HCT116 (cell line): ENCODE measurements at regions not wholly inside any gene's neighbourhood (a gene's known extent, or its start where the extent isn't known, plus 50 kb on each side); places are given as distances from the start of the nearest gene placed in this dataset.

Experiments
- CTCF ChIP-seq, 3 experiments: fragments of 200-600 bp in 1 of 3; sonication (generic) in 1 of 3; IDR thresholded peaks in 2 of 3; conservative IDR thresholded peaks in 1 of 3; 2 replicates each; pipeline ENCODE4 v1.5.1; 2012 to 2017; ENCODE audit warnings: low read depth in 2 of 3, low read length in 2 of 3, antibody characterized with exemption in 1 of 3, borderline replicate concordance in 1 of 3, control low read depth in 1 of 3, mild to moderate bottlenecking in 1 of 3, mixed read lengths in 1 of 3, mixed run types in 1 of 3, moderate library complexity in 1 of 3; ENCODE audit not compliant: insufficient read depth in 1 of 3
- EZH2 ChIP-seq: fragments of 200-600 bp; sonication (generic); IDR thresholded peaks from 2 replicates; pipeline ENCODE4 v1.6.1; 2017; ENCODE audit warnings: antibody characterized with exemption, mixed run types
- POLR2AphosphoS5 ChIP-seq: IDR thresholded peaks from 2 replicates; pipeline ENCODE4 v1.6.1; 2011; ENCODE audit warnings: mild to moderate bottlenecking, low read depth, low read length, moderate library complexity

GRCh38 chr3:33919312-33920120 lies 121.1 kb downstream of the PDCD6IP start:
- TF ChIP-seq CTCF (IDR thresholded peaks at IDR 0.05 in 2 of 3, conservative IDR thresholded peaks at IDR 0.05 in 1 of 3; ENCODE audit: borderline replicate concordance in 1 of 3, insufficient read depth in 1 of 3, low read depth in 2 of 3, low read length in 2 of 3) (no peak), POLR2AphosphoS5 (no peak), EZH2 (no peak)
